Activated B cell treated with CpG ODN at 0.5 μM for 24 hours (primary cell): ENCODE measurements at regions not wholly inside any gene's neighbourhood (a gene's known extent, or its start where the extent isn't known, plus 50 kb on each side); places are given as distances from the start of the nearest gene placed in this dataset.
"Not testable (repeated sequence)": the region's sequence is repeated elsewhere in the genome, so short reads cannot be mapped to it uniquely, and the experiment has no call there.

Source experiments
- ATAC-seq: fragments of 200-7000 bp; cut with Tn5 transposase; one replicate; pipeline ENCODE4 v1.10.0; 2021; ENCODE audit warnings: low read depth, mild to moderate bottlenecking, moderate library complexity
- CTCF ChIA-PET: fragments of 350-600 bp; sonication (Branson Sonifier 250); formaldehyde crosslinking; loops from one replicate; lab custom pipeline; 2021; ENCODE audit warnings: antibody characterized with exemption; lab: Charles Lee
- POLR2A ChIA-PET: fragments of 350-600 bp; sonication (Branson Sonifier 250); formaldehyde crosslinking; loops from one replicate; lab custom pipeline; 2021; ENCODE audit warnings: antibody characterized with exemption; lab: Charles Lee
- DNase-seq: peaks from one replicate; pipeline ENCODE4 v3.0.0; 2022
- H3K27ac Mint-ChIP-seq: one replicate; pipeline ENCODE4 v1.8.0; 2020; ENCODE audit warnings: mixed read lengths
- H3K27me3 Mint-ChIP-seq: one replicate; pipeline ENCODE4 v1.8.0; 2021; ENCODE audit warnings: mixed read lengths
- H3K36me3 Mint-ChIP-seq: one replicate; pipeline ENCODE4 v1.8.0; 2021; ENCODE audit warnings: low read depth, mixed read lengths
- H3K4me1 Mint-ChIP-seq: one replicate; pipeline ENCODE4 v1.8.0; 2021; ENCODE audit warnings: mixed read lengths
- H3K4me3 Mint-ChIP-seq: one replicate; pipeline ENCODE4 v1.8.0; 2020; ENCODE audit warnings: mild to moderate bottlenecking, mixed read lengths
- H3K9me3 Mint-ChIP-seq: one replicate; pipeline ENCODE4 v1.8.0; 2020; ENCODE audit warnings: mixed read lengths
- CTCF ChIP-seq: fragments of 200-600 bp; IDR thresholded peaks from one replicate; pipeline ENCODE4 v1.8.0; 2022; ENCODE audit warnings: antibody characterized with exemption, mild to moderate bottlenecking
- intact Hi-C: fragments of 100-400 bp; cut with micrococcal nuclease; formaldehyde crosslinking; loops from one replicate; pipeline ENCODE4 v1.15.1; 2024

GRCh38 chr7:81183326-81183725 is 264.5 kb upstream of the SEMA3C start:
- no peak for DNase-seq
- Mint-ChIP-seq H3K27ac (no peak overlapping the region), H3K27me3 (no peaks in the 10 kb centered on the region), H3K4me1 (no peaks in the 10 kb centered on the region), H3K9me3 (peaks cover 3% of the 10 kb centered on the region), H3K36me3 (no peaks in the 10 kb centered on the region), H3K4me3 (no peak overlapping the region)
- TF ChIP-seq CTCF: no peak
- no peak for ATAC-seq
- CTCF ChIA-PET: no interaction called here
- intact Hi-C loops: no loop called here
- POLR2A ChIA-PET: no interaction called here

GRCh38 chr7:81182056-81182455 is 263.2 kb upstream of the SEMA3C start:
- intact Hi-C loops, DNase-seq, H3K27me3 Mint-ChIP-seq, ATAC-seq, H3K4me3 Mint-ChIP-seq, H3K9me3 Mint-ChIP-seq, H3K36me3 Mint-ChIP-seq, CTCF ChIA-PET, POLR2A ChIA-PET, H3K4me1 Mint-ChIP-seq, H3K27ac Mint-ChIP-seq: not testable (repeated sequence)

- DNase-seq (no peak), ATAC-seq (no peak)
- POLR2A ChIA-PET: no interaction called here
- CTCF ChIA-PET: no interaction called here
- H3K9me3 Mint-ChIP-seq: peaks cover 8% of the 10 kb centered on the region
- intact Hi-C loops: no loop called here
- H3K27ac Mint-ChIP-seq: no peak overlapping the region
- H3K4me3 Mint-ChIP-seq: no peak overlapping the region
- TF ChIP-seq CTCF: no peak
- H3K36me3 Mint-ChIP-seq: no peaks in the 10 kb centered on the region
- no peaks in the 10 kb centered on the region for H3K27me3 Mint-ChIP-seq
- H3K4me1 Mint-ChIP-seq: no peaks in the 10 kb centered on the region
Observed at GRCh38 chr7:81181066-81181465, 262.2 kb upstream of the SEMA3C start.

- CTCF ChIA-PET: no interaction called here
Observed at GRCh38 chr7:81180573-81180972, 261.7 kb upstream of the SEMA3C start.

GRCh38 chr7:81175275-81175940 is 256.6 kb upstream of the SEMA3C start:
- ChIA-PET CTCF (no interaction called here), POLR2A (no interaction called here)
- no peak for TF ChIP-seq CTCF
- Mint-ChIP-seq H3K36me3 (no peaks in the 10 kb centered on the region), H3K4me3 (no peak overlapping the region), H3K27me3 (no peaks in the 10 kb centered on the region), H3K9me3 (peaks cover 13% of the 10 kb centered on the region), H3K27ac (no peak overlapping the region), H3K4me1 (no peaks in the 10 kb centered on the region)
- intact Hi-C loops: no loop called here
- no peak for DNase-seq
- ATAC-seq: no peak

More at GRCh38 chr7:81180573-81180972, 261.7 kb upstream of the SEMA3C start:
- H3K27me3 Mint-ChIP-seq: no peaks in the 10 kb centered on the region
- peaks cover 8% of the 10 kb centered on the region for H3K9me3 Mint-ChIP-seq
- H3K27ac Mint-ChIP-seq: no peak overlapping the region
- H3K4me1 Mint-ChIP-seq: no peaks in the 10 kb centered on the region
- no peak overlapping the region for H3K4me3 Mint-ChIP-seq
- POLR2A ChIA-PET: no interaction called here
- intact Hi-C loops: no loop called here
- DNase-seq (no peak), ATAC-seq (no peak)
- no peaks in the 10 kb centered on the region for H3K36me3 Mint-ChIP-seq
- no peak for TF ChIP-seq CTCF
